ENCODE measurements at regions not wholly inside any gene's neighbourhood (a gene's known extent, or its start where the extent isn't known, plus 50 kb on each side); places are given as distances from the start of the nearest gene placed in this dataset.

- TF ChIP-seq CTCF (IDR thresholded peaks at IDR 0.05; ENCODE audit: borderline replicate concordance): no peak
- Histone ChIP-seq H3K4me1 (no peaks in the 10 kb centered on the region), H3K27ac (replicated peaks) (no peak overlapping the region), H3K9me3 (replicated peaks) (no peaks in the 10 kb centered on the region), H3K27me3 (ENCODE audit: low read depth) (peaks cover 19% of the 10 kb centered on the region), H3K4me3 (no peak overlapping the region), H3K36me3 (no peaks in the 10 kb centered on the region)
- no peak for DNase-seq
- intact Hi-C loops (cut with micrococcal nuclease): no loop called here
Observed at GRCh38 chr5:136724161-136724560, 358.8 kb upstream of the TRPC7 start.

GRCh38 chr5:136722581-136722980 lies 357.2 kb upstream of the TRPC7 start:
- Histone ChIP-seq H3K4me1 (no peaks in the 10 kb centered on the region), H3K27me3 (ENCODE audit: low read depth) (peaks cover 18% of the 10 kb centered on the region), H3K36me3 (no peaks in the 10 kb centered on the region), H3K4me3 (no peak overlapping the region), H3K9me3 (replicated peaks) (no peaks in the 10 kb centered on the region), H3K27ac (replicated peaks) (no peak overlapping the region)
- TF ChIP-seq CTCF (IDR thresholded peaks at IDR 0.05; ENCODE audit: borderline replicate concordance): no peak
- intact Hi-C loops (cut with micrococcal nuclease): no loop called here
- DNase-seq: no peak

GRCh38 chr5:136722086-136722485 lies 356.7 kb upstream of the TRPC7 start:
- H3K4me1 ChIP-seq: no peaks in the 10 kb centered on the region
- peaks cover 22% of the 10 kb centered on the region for H3K27me3 ChIP-seq (ENCODE audit: low read depth)
- H3K27ac ChIP-seq (replicated peaks): no peak overlapping the region
- H3K9me3 ChIP-seq (replicated peaks): no peaks in the 10 kb centered on the region
- H3K36me3 ChIP-seq: no peaks in the 10 kb centered on the region
- TF ChIP-seq CTCF (IDR thresholded peaks at IDR 0.05; ENCODE audit: borderline replicate concordance): no peak
- DNase-seq: no peak
- intact Hi-C loops (cut with micrococcal nuclease): no loop called here
- no peak overlapping the region for H3K4me3 ChIP-seq

GRCh38 chr5:136720674-136721073 lies 355.3 kb upstream of the TRPC7 start:
- Histone ChIP-seq H3K36me3 (no peaks in the 10 kb centered on the region), H3K4me3 (no peak overlapping the region), H3K27me3 (ENCODE audit: low read depth) (peaks cover 24% of the 10 kb centered on the region), H3K9me3 (replicated peaks) (no peaks in the 10 kb centered on the region), H3K4me1 (no peaks in the 10 kb centered on the region), H3K27ac (replicated peaks) (no peak overlapping the region)
- DNase-seq: no peak
- intact Hi-C loops (cut with micrococcal nuclease): no loop called here
- TF ChIP-seq CTCF (IDR thresholded peaks at IDR 0.05; ENCODE audit: borderline replicate concordance): no peak

GRCh38 chr5:136717917-136718316 lies 352.6 kb upstream of the TRPC7 start:
- no peaks in the 10 kb centered on the region for H3K4me1 ChIP-seq
- intact Hi-C loops (cut with micrococcal nuclease): no loop called here
- no peaks in the 10 kb centered on the region for H3K36me3 ChIP-seq
- H3K9me3 ChIP-seq (replicated peaks): no peaks in the 10 kb centered on the region
- TF ChIP-seq CTCF (IDR thresholded peaks at IDR 0.05; ENCODE audit: borderline replicate concordance): no peak
- H3K27ac ChIP-seq (replicated peaks): no peak overlapping the region
- H3K27me3 ChIP-seq (ENCODE audit: low read depth): peaks cover 39% of the 10 kb centered on the region
- H3K4me3 ChIP-seq: no peak overlapping the region
- DNase-seq: no peak

- no peak for TF ChIP-seq CTCF (IDR thresholded peaks at IDR 0.05; ENCODE audit: borderline replicate concordance)
Observed at GRCh38 chr5:136714286-136714685, 348.9 kb upstream of the TRPC7 start.

More at GRCh38 chr5:136714286-136714685, 348.9 kb upstream of the TRPC7 start:
- H3K4me3 ChIP-seq: no peak overlapping the region
- no peaks in the 10 kb centered on the region for H3K9me3 ChIP-seq (replicated peaks)
- H3K27ac ChIP-seq (replicated peaks): no peak overlapping the region
- no peaks in the 10 kb centered on the region for H3K4me1 ChIP-seq
- H3K27me3 ChIP-seq (ENCODE audit: low read depth): peaks cover 34% of the 10 kb centered on the region
- H3K36me3 ChIP-seq: no peaks in the 10 kb centered on the region
- intact Hi-C loops (cut with micrococcal nuclease): no loop called here
- no peak for DNase-seq
